Progenitor cell of endocrine pancreas (in vitro differentiated cells): ENCODE measurements at regions not wholly inside any gene's neighbourhood (a gene's known extent, or its start where the extent isn't known, plus 50 kb on each side); places are given as distances from the start of the nearest gene placed in this dataset.

Experiments
- DNase-seq: peaks from one replicate; pipeline ENCODE4 v3.0.0; 2021; ENCODE audit warnings: low spot score; ENCODE audit not compliant: unreplicated experiment
- H3K27ac Mint-ChIP-seq: 2 replicates; pipeline ENCODE4 v1.8.0; 2021; ENCODE audit warnings: mild to moderate bottlenecking, moderate library complexity, mixed read lengths
- H3K27me3 Mint-ChIP-seq: 2 replicates; pipeline ENCODE4 v1.8.0; 2021; ENCODE audit warnings: mixed read lengths
- H3K36me3 Mint-ChIP-seq: 2 replicates; pipeline ENCODE4 v1.8.0; 2022; ENCODE audit warnings: mixed read lengths; ENCODE audit not compliant: insufficient read depth
- H3K4me1 Mint-ChIP-seq: 2 replicates; pipeline ENCODE4 v1.8.0; 2021; ENCODE audit warnings: low read depth, mixed read lengths
- H3K4me3 Mint-ChIP-seq: 2 replicates; pipeline ENCODE4 v1.8.0; 2021; ENCODE audit warnings: low read depth, mild to moderate bottlenecking, moderate library complexity, mixed read lengths
- H3K9me3 Mint-ChIP-seq: 2 replicates; pipeline ENCODE4 v1.8.0; 2021; ENCODE audit warnings: low read depth, mixed read lengths
- CTCF ChIP-seq: fragments of 200-600 bp; sonication (generic); IDR thresholded peaks from one replicate; pipeline ENCODE4 v1.5.0; 2021; ENCODE audit warnings: antibody characterized with exemption, mild to moderate bottlenecking; ENCODE audit not compliant: unreplicated experiment

- no peak for DNase-seq
- Mint-ChIP-seq H3K27me3 (no peaks in the 10 kb centered on the region), H3K36me3 (no peaks in the 10 kb centered on the region), H3K4me3 (no peak overlapping the region), H3K4me1 (no peaks in the 10 kb centered on the region), H3K27ac (no peak overlapping the region), H3K9me3 (no peaks in the 10 kb centered on the region)
- TF ChIP-seq CTCF, result no peak
Measured at GRCh38 chr13:72125561-72125960, 258.6 kb upstream of the DACH1 start.

GRCh38 chr13:72122661-72123255 is 255.8 kb upstream of the DACH1 start:
- Mint-ChIP-seq H3K36me3 (no peaks in the 10 kb centered on the region), H3K9me3 (no peaks in the 10 kb centered on the region), H3K27me3 (no peaks in the 10 kb centered on the region), H3K27ac (no peak overlapping the region), H3K4me1 (no peaks in the 10 kb centered on the region), H3K4me3 (no peak overlapping the region)
- TF ChIP-seq CTCF, result no peak
- DNase-seq, result no peak

GRCh38 chr13:72121466-72121865 is 254.5 kb upstream of the DACH1 start:
- no peak overlapping the region for H3K27ac Mint-ChIP-seq
- no peaks in the 10 kb centered on the region for H3K9me3 Mint-ChIP-seq
- H3K27me3 Mint-ChIP-seq, result no peaks in the 10 kb centered on the region

GRCh38 chr13:72120632-72121031 is 253.6 kb upstream of the DACH1 start:
- Mint-ChIP-seq H3K27me3 (no peaks in the 10 kb centered on the region), H3K27ac (no peak overlapping the region), H3K9me3 (no peaks in the 10 kb centered on the region), H3K4me1 (no peaks in the 10 kb centered on the region), H3K4me3 (no peak overlapping the region), H3K36me3 (no peaks in the 10 kb centered on the region)
- TF ChIP-seq CTCF, result no peak
- no peak for DNase-seq

More at GRCh38 chr13:72121466-72121865, 254.5 kb upstream of the DACH1 start:
- Mint-ChIP-seq H3K4me1 (no peaks in the 10 kb centered on the region), H3K36me3 (no peaks in the 10 kb centered on the region), H3K4me3 (no peak overlapping the region)
- no peak for TF ChIP-seq CTCF
- DNase-seq, result no peak

GRCh38 chr13:72113931-72114330 is 246.9 kb upstream of the DACH1 start:
- Mint-ChIP-seq H3K36me3 (no peaks in the 10 kb centered on the region), H3K9me3 (no peaks in the 10 kb centered on the region)

More at GRCh38 chr13:72113931-72114330, 246.9 kb upstream of the DACH1 start:
- Mint-ChIP-seq H3K27ac (no peak overlapping the region), H3K27me3 (no peaks in the 10 kb centered on the region), H3K4me3 (no peak overlapping the region), H3K4me1 (no peaks in the 10 kb centered on the region)
- no peak for DNase-seq
- no peak for TF ChIP-seq CTCF
